ENCODE measurements at regions not wholly inside any gene's neighbourhood (a gene's known extent, or its start where the extent isn't known, plus 50 kb on each side); places are given as distances from the start of the nearest gene placed in this dataset.

- Histone ChIP-seq H3K79me2 (ENCODE audit: control insufficient read depth, insufficient read depth, low read length, unreplicated experiment) (no peaks in the 10 kb centered on the region), H3K4me1 (ENCODE audit: control insufficient read depth, insufficient read depth, low read length, unreplicated experiment) (no peaks in the 10 kb centered on the region), H3K36me3 (ENCODE audit: insufficient read depth, low read length) (no peaks in the 10 kb centered on the region), H3K27me3 (ENCODE audit: insufficient read depth, low read length) (no peaks in the 10 kb centered on the region), H2AFZ (ENCODE audit: low read length, unreplicated experiment) (no peak overlapping the region), H3K4me3 (ENCODE audit: low read depth, low read length) (no peak overlapping the region), H3K27ac (ENCODE audit: low read depth, low read length) (no peak overlapping the region)
Measured at GRCh38 chr22:25360891-25361645, 141.6 kb downstream of the CRYBB2 start.

GRCh38 chr22:25361899-25362214 lies 142.4 kb downstream of the CRYBB2 start:
- H3K27ac ChIP-seq (ENCODE audit: low read depth, low read length) = no peak overlapping the region
- H3K36me3 ChIP-seq (ENCODE audit: insufficient read depth, low read length) = no peaks in the 10 kb centered on the region

GRCh38 chr22:25362215-25362882 lies 142.9 kb downstream of the CRYBB2 start:
- Histone ChIP-seq H3K36me3 (ENCODE audit: insufficient read depth, low read length) (no peaks in the 10 kb centered on the region), H3K4me3 (ENCODE audit: low read depth, low read length) (no peak overlapping the region), H3K79me2 (ENCODE audit: control insufficient read depth, insufficient read depth, low read length, unreplicated experiment) (no peaks in the 10 kb centered on the region), H3K4me1 (ENCODE audit: control insufficient read depth, insufficient read depth, low read length, unreplicated experiment) (no peaks in the 10 kb centered on the region), H3K27me3 (ENCODE audit: insufficient read depth, low read length) (no peaks in the 10 kb centered on the region), H2AFZ (ENCODE audit: low read length, unreplicated experiment) (no peak overlapping the region), H3K27ac (ENCODE audit: low read depth, low read length) (no peak overlapping the region)

More at GRCh38 chr22:25361899-25362214, 142.4 kb downstream of the CRYBB2 start:
- no peaks in the 10 kb centered on the region for H3K27me3 ChIP-seq (ENCODE audit: insufficient read depth, low read length)
- no peaks in the 10 kb centered on the region for H3K79me2 ChIP-seq (ENCODE audit: control insufficient read depth, insufficient read depth, low read length, unreplicated experiment)
- no peak overlapping the region for H2AFZ ChIP-seq (ENCODE audit: low read length, unreplicated experiment)
- no peak overlapping the region for H3K4me3 ChIP-seq (ENCODE audit: low read depth, low read length)
- no peaks in the 10 kb centered on the region for H3K4me1 ChIP-seq (ENCODE audit: control insufficient read depth, insufficient read depth, low read length, unreplicated experiment)

- H3K4me1 ChIP-seq (ENCODE audit: control insufficient read depth, insufficient read depth, low read length, unreplicated experiment) = no peaks in the 10 kb centered on the region
- no peaks in the 10 kb centered on the region for H3K36me3 ChIP-seq (ENCODE audit: insufficient read depth, low read length)
- H3K27me3 ChIP-seq (ENCODE audit: insufficient read depth, low read length) = no peaks in the 10 kb centered on the region
- no peak overlapping the region for H3K4me3 ChIP-seq (ENCODE audit: low read depth, low read length)
- no peak overlapping the region for H3K27ac ChIP-seq (ENCODE audit: low read depth, low read length)
- H3K79me2 ChIP-seq (ENCODE audit: control insufficient read depth, insufficient read depth, low read length, unreplicated experiment) = no peaks in the 10 kb centered on the region
- no peak overlapping the region for H2AFZ ChIP-seq (ENCODE audit: low read length, unreplicated experiment)
Measured at GRCh38 chr22:25362883-25363240, 143.4 kb downstream of the CRYBB2 start.

- Histone ChIP-seq H2AFZ (ENCODE audit: low read length, unreplicated experiment) (no peak overlapping the region), H3K27ac (ENCODE audit: low read depth, low read length) (no peak overlapping the region), H3K79me2 (ENCODE audit: control insufficient read depth, insufficient read depth, low read length, unreplicated experiment) (no peaks in the 10 kb centered on the region), H3K36me3 (ENCODE audit: insufficient read depth, low read length) (no peaks in the 10 kb centered on the region), H3K4me3 (ENCODE audit: low read depth, low read length) (no peak overlapping the region), H3K27me3 (ENCODE audit: insufficient read depth, low read length) (no peaks in the 10 kb centered on the region), H3K4me1 (ENCODE audit: control insufficient read depth, insufficient read depth, low read length, unreplicated experiment) (peaks cover 5% of the 10 kb centered on the region)
Measured at GRCh38 chr22:25363474-25363873, 144.0 kb downstream of the CRYBB2 start.

- Histone ChIP-seq H3K36me3 (ENCODE audit: insufficient read depth, low read length) (no peaks in the 10 kb centered on the region), H3K27me3 (ENCODE audit: insufficient read depth, low read length) (no peaks in the 10 kb centered on the region), H3K79me2 (ENCODE audit: control insufficient read depth, insufficient read depth, low read length, unreplicated experiment) (no peaks in the 10 kb centered on the region), H3K27ac (ENCODE audit: low read depth, low read length) (no peak overlapping the region), H3K4me3 (ENCODE audit: low read depth, low read length) (no peak overlapping the region), H2AFZ (ENCODE audit: low read length, unreplicated experiment) (no peak overlapping the region), H3K4me1 (ENCODE audit: control insufficient read depth, insufficient read depth, low read length, unreplicated experiment) (peaks cover 9% of the 10 kb centered on the region)
Measured at GRCh38 chr22:25364281-25364680, 144.8 kb downstream of the CRYBB2 start.

- Histone ChIP-seq H3K79me2 (ENCODE audit: control insufficient read depth, insufficient read depth, low read length, unreplicated experiment) (no peaks in the 10 kb centered on the region), H3K27me3 (ENCODE audit: insufficient read depth, low read length) (no peaks in the 10 kb centered on the region), H3K36me3 (ENCODE audit: insufficient read depth, low read length) (no peaks in the 10 kb centered on the region), H3K27ac (ENCODE audit: low read depth, low read length) (no peak overlapping the region), H2AFZ (ENCODE audit: low read length, unreplicated experiment) (no peak overlapping the region), H3K4me3 (ENCODE audit: low read depth, low read length) (no peak overlapping the region), H3K4me1 (ENCODE audit: control insufficient read depth, insufficient read depth, low read length, unreplicated experiment) (peaks cover 9% of the 10 kb centered on the region)
Measured at GRCh38 chr22:25364736-25365241, 145.3 kb downstream of the CRYBB2 start.

- no peak overlapping the region for H3K4me3 ChIP-seq (ENCODE audit: low read depth, low read length)
- no peaks in the 10 kb centered on the region for H3K27me3 ChIP-seq (ENCODE audit: insufficient read depth, low read length)
- no peak overlapping the region for H3K27ac ChIP-seq (ENCODE audit: low read depth, low read length)
- peaks cover 9% of the 10 kb centered on the region for H3K4me1 ChIP-seq (ENCODE audit: control insufficient read depth, insufficient read depth, low read length, unreplicated experiment)
- no peak overlapping the region for H2AFZ ChIP-seq (ENCODE audit: low read length, unreplicated experiment)
- no peaks in the 10 kb centered on the region for H3K79me2 ChIP-seq (ENCODE audit: control insufficient read depth, insufficient read depth, low read length, unreplicated experiment)
- H3K36me3 ChIP-seq (ENCODE audit: insufficient read depth, low read length) = no peaks in the 10 kb centered on the region
Measured at GRCh38 chr22:25365491-25366261, 146.2 kb downstream of the CRYBB2 start.

- Histone ChIP-seq H3K4me3 (ENCODE audit: low read depth, low read length) (no peak overlapping the region), H3K79me2 (ENCODE audit: control insufficient read depth, insufficient read depth, low read length, unreplicated experiment) (peaks cover 2% of the 10 kb centered on the region), H3K27ac (ENCODE audit: low read depth, low read length) (no peak overlapping the region), H3K36me3 (ENCODE audit: insufficient read depth, low read length) (no peaks in the 10 kb centered on the region), H3K27me3 (ENCODE audit: insufficient read depth, low read length) (no peaks in the 10 kb centered on the region), H2AFZ (ENCODE audit: low read length, unreplicated experiment) (no peak overlapping the region), H3K4me1 (ENCODE audit: control insufficient read depth, insufficient read depth, low read length, unreplicated experiment) (peaks cover 9% of the 10 kb centered on the region)
Measured at GRCh38 chr22:25366408-25366807, 147.0 kb downstream of the CRYBB2 start.

- H3K4me3 ChIP-seq (ENCODE audit: low read depth, low read length) = no peak overlapping the region
- no peak overlapping the region for H2AFZ ChIP-seq (ENCODE audit: low read length, unreplicated experiment)
- H3K27ac ChIP-seq (ENCODE audit: low read depth, low read length) = no peak overlapping the region
- peaks cover 2% of the 10 kb centered on the region for H3K79me2 ChIP-seq (ENCODE audit: control insufficient read depth, insufficient read depth, low read length, unreplicated experiment)
- no peaks in the 10 kb centered on the region for H3K36me3 ChIP-seq (ENCODE audit: insufficient read depth, low read length)
- peaks cover 9% of the 10 kb centered on the region for H3K4me1 ChIP-seq (ENCODE audit: control insufficient read depth, insufficient read depth, low read length, unreplicated experiment)
- no peaks in the 10 kb centered on the region for H3K27me3 ChIP-seq (ENCODE audit: insufficient read depth, low read length)
Measured at GRCh38 chr22:25366876-25367466, 147.5 kb downstream of the CRYBB2 start.
